ENCODE measurements at regions not wholly inside any gene's neighbourhood (a gene's known extent, or its start where the extent isn't known, plus 50 kb on each side); places are given as distances from the start of the nearest gene placed in this dataset.
"Not testable (repeated sequence)": the region's sequence is repeated elsewhere in the genome, so short reads cannot be mapped to it uniquely, and the experiment has no call there.

DNA sequence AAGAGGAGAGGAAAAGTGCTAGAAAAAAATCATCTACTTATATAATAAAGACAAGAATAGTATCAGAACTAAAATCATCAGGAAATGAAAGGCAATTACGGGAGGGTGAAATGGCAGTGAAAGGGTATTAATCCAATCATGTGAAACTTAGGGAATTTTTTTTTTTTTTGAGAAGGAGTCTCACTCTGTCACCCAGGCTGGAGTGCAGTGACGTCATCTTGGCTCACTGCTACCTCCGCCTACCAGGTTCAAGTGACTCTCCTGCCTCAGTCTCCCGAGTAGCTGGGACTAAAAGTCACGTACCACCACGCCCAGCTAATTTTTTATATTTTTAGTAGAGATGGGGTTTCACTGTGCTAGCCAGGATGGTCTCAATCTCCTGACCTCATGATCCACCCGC lies 501.3 kb downstream of the COL12A1 start:
- not testable (repeated sequence) for H3K4me3 Mint-ChIP-seq; H3K4me1 Mint-ChIP-seq; H3K27ac Mint-ChIP-seq; H3K27me3 Mint-ChIP-seq; ATAC-seq (ENCODE audit: low read depth in 2 of 2); H3K4me1 ChIP-seq (ENCODE audit: control insufficient read depth, insufficient read depth, low read length, poor library complexity, severe bottlenecking); H3K9me3 ChIP-seq (ENCODE audit: control insufficient read depth in 2 of 2, low read length in 2 of 2); H3K4me3 ChIP-seq (ENCODE audit: low read depth, low read length); DNase-seq; H3K36me3 ChIP-seq (ENCODE audit: control insufficient read depth, insufficient read depth, low read length); H3K9me3 Mint-ChIP-seq; H3K27ac ChIP-seq (ENCODE audit: insufficient read depth, low read length, poor library complexity, severe bottlenecking); H3K27me3 ChIP-seq (ENCODE audit: control insufficient read depth, insufficient read depth, low read length); H3K36me3 Mint-ChIP-seq

GRCh38 chr6:74690365-74690764 lies 515.5 kb downstream of the COL12A1 start:
- DNase-seq: no peak
- H3K4me1 Mint-ChIP-seq: no peaks in the 10 kb centered on the region
- Histone ChIP-seq H3K36me3 (ENCODE audit: control insufficient read depth, insufficient read depth, low read length) (no peaks in the 10 kb centered on the region), H3K27ac (ENCODE audit: insufficient read depth, low read length, poor library complexity, severe bottlenecking) (no peak overlapping the region), H3K4me1 (ENCODE audit: control insufficient read depth, insufficient read depth, low read length, poor library complexity, severe bottlenecking) (no peaks in the 10 kb centered on the region), H3K9me3 (ENCODE audit: control insufficient read depth in 2 of 2, low read length in 2 of 2) (no peaks in the 10 kb centered on the region), H3K27me3 (ENCODE audit: control insufficient read depth, insufficient read depth, low read length) (no peaks in the 10 kb centered on the region), H3K4me3 (ENCODE audit: low read depth, low read length) (no peak overlapping the region)
- H3K9me3 Mint-ChIP-seq: peaks cover 0 to 7% (median 1%) of the 10 kb centered on the region in 7 donors
- H3K4me3 Mint-ChIP-seq: no peak overlapping the region
- no peak for ATAC-seq (ENCODE audit: low read depth in 2 of 2)
- H3K27me3 Mint-ChIP-seq: no peaks in the 10 kb centered on the region
- H3K36me3 Mint-ChIP-seq: no peaks in the 10 kb centered on the region
- no peak overlapping the region for H3K27ac Mint-ChIP-seq

GRCh38 chr6:74689601-74690000 lies 516.3 kb downstream of the COL12A1 start:
- H3K27ac Mint-ChIP-seq: no peak overlapping the region
- no peaks in the 10 kb centered on the region for H3K4me1 Mint-ChIP-seq
- ATAC-seq (ENCODE audit: low read depth in 2 of 2): no peak

DNA sequence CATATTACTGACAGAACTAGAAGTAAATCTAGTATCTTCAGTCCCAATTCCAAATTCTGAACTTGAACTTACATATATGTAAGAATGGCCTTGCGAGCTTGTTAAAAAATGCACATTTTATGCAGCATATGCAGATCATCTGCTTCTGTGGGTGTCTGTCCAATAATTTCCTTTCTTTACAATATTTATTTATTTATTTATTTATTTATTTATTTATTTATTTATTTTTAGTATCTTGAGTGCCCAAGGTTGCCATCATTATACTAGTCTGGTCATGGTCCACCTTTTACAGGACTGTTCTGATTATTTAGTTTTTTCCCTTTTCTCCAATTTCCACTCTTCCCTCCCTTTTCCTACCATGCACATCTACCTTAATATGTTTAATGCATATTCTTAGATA lies 528.4 kb downstream of the COL12A1 start:
- no peak overlapping the region for H3K4me3 Mint-ChIP-seq
- ATAC-seq (ENCODE audit: low read depth in 2 of 2) (no peak), DNase-seq (no peak)
- no peaks in the 10 kb centered on the region for H3K27me3 Mint-ChIP-seq
- no peaks in the 10 kb centered on the region for H3K36me3 Mint-ChIP-seq
- H3K4me3 ChIP-seq (ENCODE audit: low read depth, low read length): no peak overlapping the region
- H3K36me3 ChIP-seq (ENCODE audit: control insufficient read depth, insufficient read depth, low read length): no peaks in the 10 kb centered on the region
- no peak overlapping the region for H3K27ac ChIP-seq (ENCODE audit: insufficient read depth, low read length, poor library complexity, severe bottlenecking)
- H3K27ac Mint-ChIP-seq: no peak overlapping the region
- H3K4me1 Mint-ChIP-seq: no peaks in the 10 kb centered on the region
- no peaks in the 10 kb centered on the region for H3K27me3 ChIP-seq (ENCODE audit: control insufficient read depth, insufficient read depth, low read length)
- H3K9me3 ChIP-seq (ENCODE audit: control insufficient read depth in 2 of 2, low read length in 2 of 2): no peaks in the 10 kb centered on the region
- H3K4me1 ChIP-seq (ENCODE audit: control insufficient read depth, insufficient read depth, low read length, poor library complexity, severe bottlenecking): no peaks in the 10 kb centered on the region
- peaks cover 0 to 7% (median 5%) of the 10 kb centered on the region in 7 donors for H3K9me3 Mint-ChIP-seq

More at GRCh38 chr6:74689601-74690000, 516.3 kb downstream of the COL12A1 start:
- H3K27me3 Mint-ChIP-seq: no peaks in the 10 kb centered on the region
- H3K4me3 Mint-ChIP-seq: no peak overlapping the region
- Histone ChIP-seq H3K4me3 (ENCODE audit: low read depth, low read length) (no peak overlapping the region), H3K27ac (ENCODE audit: insufficient read depth, low read length, poor library complexity, severe bottlenecking) (no peak overlapping the region), H3K9me3 (ENCODE audit: control insufficient read depth in 2 of 2, low read length in 2 of 2) (no peaks in the 10 kb centered on the region), H3K36me3 (ENCODE audit: control insufficient read depth, insufficient read depth, low read length) (no peaks in the 10 kb centered on the region), H3K4me1 (ENCODE audit: control insufficient read depth, insufficient read depth, low read length, poor library complexity, severe bottlenecking) (no peaks in the 10 kb centered on the region), H3K27me3 (ENCODE audit: control insufficient read depth, insufficient read depth, low read length) (no peaks in the 10 kb centered on the region)
- no peak for DNase-seq
- no peaks in the 10 kb centered on the region for H3K36me3 Mint-ChIP-seq
- peaks cover 0 to 4% (median 1%) of the 10 kb centered on the region in 7 donors for H3K9me3 Mint-ChIP-seq

GRCh38 chr6:74676906-74677305 lies 528.9 kb downstream of the COL12A1 start:
- H3K36me3 ChIP-seq (ENCODE audit: control insufficient read depth, insufficient read depth, low read length): no peaks in the 10 kb centered on the region
- no peaks in the 10 kb centered on the region for H3K36me3 Mint-ChIP-seq

DNA sequence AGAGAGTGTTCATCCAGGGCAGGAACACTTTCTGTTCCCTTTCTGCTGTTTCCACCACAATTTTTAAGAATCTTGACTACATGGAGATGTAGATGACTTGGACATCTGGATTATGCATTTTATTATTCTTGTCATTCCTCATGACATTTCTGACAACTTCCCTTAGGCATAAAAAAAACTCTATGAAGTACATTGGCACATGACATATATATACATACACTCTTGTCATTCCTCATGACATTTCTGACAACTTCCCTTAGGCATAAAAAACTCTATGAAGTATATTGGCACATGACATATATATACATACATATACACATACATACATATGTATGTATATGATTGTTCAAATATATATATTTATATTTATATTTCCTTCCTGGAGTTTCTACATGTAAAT lies 531.5 kb downstream of the COL12A1 start:
- Histone ChIP-seq H3K27ac (ENCODE audit: insufficient read depth, low read length, poor library complexity, severe bottlenecking) (no peak overlapping the region), H3K4me3 (ENCODE audit: low read depth, low read length) (no peak overlapping the region), H3K4me1 (ENCODE audit: control insufficient read depth, insufficient read depth, low read length, poor library complexity, severe bottlenecking) (no peaks in the 10 kb centered on the region), H3K36me3 (ENCODE audit: control insufficient read depth, insufficient read depth, low read length) (no peaks in the 10 kb centered on the region), H3K9me3 (ENCODE audit: control insufficient read depth in 2 of 2, low read length in 2 of 2) (no peaks in the 10 kb centered on the region), H3K27me3 (ENCODE audit: control insufficient read depth, insufficient read depth, low read length) (no peaks in the 10 kb centered on the region)
- Mint-ChIP-seq H3K4me1 (no peaks in the 10 kb centered on the region), H3K27me3 (no peaks in the 10 kb centered on the region), H3K4me3 (no peak overlapping the region), H3K27ac (no peak overlapping the region), H3K36me3 (no peaks in the 10 kb centered on the region), H3K9me3 (peaks cover 0 to 6% (median 2%) of the 10 kb centered on the region in 7 donors)
- ATAC-seq (ENCODE audit: low read depth in 2 of 2): no peak
- no peak for DNase-seq

More at GRCh38 chr6:74676906-74677305, 528.9 kb downstream of the COL12A1 start:
- no peak overlapping the region for H3K27ac Mint-ChIP-seq
- ATAC-seq (ENCODE audit: low read depth in 2 of 2) (no peak), DNase-seq (no peak)
- Histone ChIP-seq H3K27me3 (ENCODE audit: control insufficient read depth, insufficient read depth, low read length) (no peaks in the 10 kb centered on the region), H3K27ac (ENCODE audit: insufficient read depth, low read length, poor library complexity, severe bottlenecking) (no peak overlapping the region), H3K9me3 (ENCODE audit: control insufficient read depth in 2 of 2, low read length in 2 of 2) (no peaks in the 10 kb centered on the region), H3K4me3 (ENCODE audit: low read depth, low read length) (no peak overlapping the region), H3K4me1 (ENCODE audit: control insufficient read depth, insufficient read depth, low read length, poor library complexity, severe bottlenecking) (no peaks in the 10 kb centered on the region)
- no peaks in the 10 kb centered on the region for H3K4me1 Mint-ChIP-seq
- no peak overlapping the region for H3K4me3 Mint-ChIP-seq
- H3K27me3 Mint-ChIP-seq: no peaks in the 10 kb centered on the region
- peaks cover 0 to 7% (median 5%) of the 10 kb centered on the region in 7 donors for H3K9me3 Mint-ChIP-seq

- Histone ChIP-seq H3K36me3 (ENCODE audit: control insufficient read depth, insufficient read depth, low read length) (no peaks in the 10 kb centered on the region), H3K4me3 (ENCODE audit: low read depth, low read length) (no peak overlapping the region), H3K9me3 (ENCODE audit: control insufficient read depth in 2 of 2, low read length in 2 of 2) (peaks cover 0 to 2% of the 10 kb centered on the region in 2 experiments), H3K27ac (ENCODE audit: insufficient read depth, low read length, poor library complexity, severe bottlenecking) (no peak overlapping the region), H3K4me1 (ENCODE audit: control insufficient read depth, insufficient read depth, low read length, poor library complexity, severe bottlenecking) (no peaks in the 10 kb centered on the region), H3K27me3 (ENCODE audit: control insufficient read depth, insufficient read depth, low read length) (no peaks in the 10 kb centered on the region)
- Mint-ChIP-seq H3K27me3 (no peaks in the 10 kb centered on the region), H3K36me3 (no peaks in the 10 kb centered on the region), H3K4me3 (no peak overlapping the region), H3K4me1 (no peaks in the 10 kb centered on the region), H3K9me3 (peaks cover 0 to 13% (median 6%) of the 10 kb centered on the region in 7 donors), H3K27ac (no peak overlapping the region)
- ATAC-seq (ENCODE audit: low read depth in 2 of 2) (no peak), DNase-seq (no peak)
These were observed 534.3 kb downstream of the COL12A1 start for GRCh38 chr6:74671558-74672025.

- no peaks in the 10 kb centered on the region for H3K36me3 Mint-ChIP-seq
- H3K27me3 ChIP-seq (ENCODE audit: control insufficient read depth, insufficient read depth, low read length): no peaks in the 10 kb centered on the region
- no peaks in the 10 kb centered on the region for H3K4me1 Mint-ChIP-seq
- no peaks in the 10 kb centered on the region for H3K9me3 ChIP-seq (ENCODE audit: control insufficient read depth in 2 of 2, low read length in 2 of 2)
- H3K4me3 Mint-ChIP-seq: no peak overlapping the region
- no peak for DNase-seq
- H3K4me1 ChIP-seq (ENCODE audit: control insufficient read depth, insufficient read depth, low read length, poor library complexity, severe bottlenecking): no peaks in the 10 kb centered on the region
- H3K27ac Mint-ChIP-seq: no peak overlapping the region
- H3K4me3 ChIP-seq (ENCODE audit: low read depth, low read length): no peak overlapping the region
- no peaks in the 10 kb centered on the region for H3K36me3 ChIP-seq (ENCODE audit: control insufficient read depth, insufficient read depth, low read length)
- H3K27me3 Mint-ChIP-seq: no peaks in the 10 kb centered on the region
- ATAC-seq (ENCODE audit: low read depth in 2 of 2): no peak
- H3K9me3 Mint-ChIP-seq: peaks cover 0 to 13% (median 5%) of the 10 kb centered on the region in 7 donors
- no peak overlapping the region for H3K27ac ChIP-seq (ENCODE audit: insufficient read depth, low read length, poor library complexity, severe bottlenecking)
These were observed 547.5 kb downstream of the COL12A1 start for GRCh38 chr6:74658391-74658790.

All from CD4-positive, CD25-positive, alpha-beta regulatory T cell (primary cell).